RKO (cell line): ENCODE measurements at regions not wholly inside any gene's neighbourhood (a gene's known extent, or its start where the extent isn't known, plus 50 kb on each side); places are given as distances from the start of the nearest gene placed in this dataset.
"Not testable (repeated sequence)": the region's sequence is repeated elsewhere in the genome, so short reads cannot be mapped to it uniquely, and the experiment has no call there.

Source experiments
- DNase-seq: peaks from one replicate; pipeline ENCODE4 v3.0.0-alpha.2; 2016; ENCODE audit warnings: low spot score

- no peak for DNase-seq
Observed at GRCh38 chr2:16464641-16465040, 201.0 kb downstream of the CYRIA start.

- DNase-seq, result no peak
Observed at GRCh38 chr2:16462958-16463357, 202.7 kb downstream of the CYRIA start.

- DNase-seq, result no peak
Observed at GRCh38 chr2:16461672-16462071, 204.0 kb downstream of the CYRIA start.

GRCh38 chr2:16459606-16460005 lies 206.0 kb downstream of the CYRIA start:
- no peak for DNase-seq

- no peak for DNase-seq
Observed at GRCh38 chr2:16454621-16455020, 211.0 kb downstream of the CYRIA start.

GRCh38 chr2:16452123-16452522 lies 213.5 kb downstream of the CYRIA start:
- no peak for DNase-seq

GRCh38 chr2:16446706-16447105 lies 218.9 kb downstream of the CYRIA start:
- no peak for DNase-seq

- no peak for DNase-seq
Observed at GRCh38 chr2:16442971-16443370, 222.7 kb downstream of the CYRIA start.

- DNase-seq, result no peak
Observed at GRCh38 chr2:16441431-16441830, 224.2 kb downstream of the CYRIA start.

- no peak for DNase-seq
Observed at GRCh38 chr2:16440898-16441297, 224.7 kb downstream of the CYRIA start.

GRCh38 chr2:16438613-16439321 lies 226.9 kb downstream of the CYRIA start:
- no peak for DNase-seq

GRCh38 chr2:16437189-16437588 lies 228.4 kb downstream of the CYRIA start:
- no peak for DNase-seq

GRCh38 chr2:16434393-16434792 lies 231.2 kb downstream of the CYRIA start:
- DNase-seq, result no peak

- DNase-seq, result no peak
Observed at GRCh38 chr2:16430846-16431245, 234.8 kb downstream of the CYRIA start.

- no peak for DNase-seq
Observed at GRCh38 chr2:16429431-16430145, 236.0 kb downstream of the CYRIA start.

GRCh38 chr2:16429002-16429401 lies 236.6 kb downstream of the CYRIA start:
- DNase-seq, result no peak

- DNase-seq, result no peak
Observed at GRCh38 chr2:16425462-16426336, 239.9 kb downstream of the CYRIA start.

- DNase-seq, result no peak
Observed at GRCh38 chr2:16420421-16420820, 245.2 kb downstream of the CYRIA start.

GRCh38 chr2:16417726-16418125 lies 247.9 kb downstream of the CYRIA start:
- no peak for DNase-seq

- DNase-seq, result no peak
Observed at GRCh38 chr2:16416651-16417050, 249.0 kb downstream of the CYRIA start.

- not testable (repeated sequence) for DNase-seq
Observed at GRCh38 chr2:16415861-16416260, 249.8 kb downstream of the CYRIA start.

- DNase-seq, result no peak
Observed at GRCh38 chr2:16413947-16414346, 251.7 kb downstream of the CYRIA start.

GRCh38 chr2:16413285-16413684 lies 252.3 kb downstream of the CYRIA start:
- DNase-seq, result no peak
